Activated CD8-positive, alpha-beta T cell treated with anti-CD3 and anti-CD28 coated beads for 36 hours (primary cell): ENCODE measurements at regions not wholly inside any gene's neighbourhood (a gene's known extent, or its start where the extent isn't known, plus 50 kb on each side); places are given as distances from the start of the nearest gene placed in this dataset.

Source experiments
- ATAC-seq: fragments of 200-7000 bp; cut with Tn5 transposase; one replicate; pipeline ENCODE4 v1.10.0; 2021; ENCODE audit warnings: mild to moderate bottlenecking, moderate library complexity
- CTCF ChIA-PET: fragments of 350-600 bp; sonication (Branson Sonifier 250); formaldehyde crosslinking; loops from one replicate; lab custom pipeline; 2021; ENCODE audit warnings: antibody characterized with exemption; lab: Charles Lee
- POLR2A ChIA-PET: fragments of 350-600 bp; sonication (Branson Sonifier 250); formaldehyde crosslinking; loops from one replicate; lab custom pipeline; 2021; ENCODE audit warnings: antibody characterized with exemption; lab: Charles Lee
- DNase-seq: peaks from one replicate; pipeline ENCODE4 v3.0.0-alpha.2; 2020
- H3K27ac Mint-ChIP-seq: one replicate; pipeline ENCODE4 v1.8.0; 2021; ENCODE audit warnings: mild to moderate bottlenecking, mixed read lengths
- H3K27me3 Mint-ChIP-seq: one replicate; pipeline ENCODE4 v1.8.0; 2021; ENCODE audit warnings: mixed read lengths
- H3K36me3 Mint-ChIP-seq: one replicate; pipeline ENCODE4 v1.8.0; 2021; ENCODE audit warnings: low read depth, mixed read lengths
- H3K4me1 Mint-ChIP-seq: one replicate; pipeline ENCODE4 v1.8.0; 2021; ENCODE audit warnings: low read depth, mixed read lengths
- H3K4me3 Mint-ChIP-seq: one replicate; pipeline ENCODE4 v1.8.0; 2021; ENCODE audit warnings: mild to moderate bottlenecking, moderate library complexity, mixed read lengths
- H3K9me3 Mint-ChIP-seq: one replicate; pipeline ENCODE4 v1.8.0; 2021; ENCODE audit warnings: mixed read lengths
- intact Hi-C: fragments of 100-400 bp; cut with micrococcal nuclease; formaldehyde crosslinking; loops from one replicate; pipeline ENCODE4 v1.10.0; 2022
- TF ChIP-seq, protein P1 (sequence below): fragments of 200-600 bp; IDR thresholded peaks from one replicate; pipeline ENCODE4 v1.8.0; 2022; ENCODE audit warnings: antibody characterized with exemption, mild to moderate bottlenecking

DNA sequence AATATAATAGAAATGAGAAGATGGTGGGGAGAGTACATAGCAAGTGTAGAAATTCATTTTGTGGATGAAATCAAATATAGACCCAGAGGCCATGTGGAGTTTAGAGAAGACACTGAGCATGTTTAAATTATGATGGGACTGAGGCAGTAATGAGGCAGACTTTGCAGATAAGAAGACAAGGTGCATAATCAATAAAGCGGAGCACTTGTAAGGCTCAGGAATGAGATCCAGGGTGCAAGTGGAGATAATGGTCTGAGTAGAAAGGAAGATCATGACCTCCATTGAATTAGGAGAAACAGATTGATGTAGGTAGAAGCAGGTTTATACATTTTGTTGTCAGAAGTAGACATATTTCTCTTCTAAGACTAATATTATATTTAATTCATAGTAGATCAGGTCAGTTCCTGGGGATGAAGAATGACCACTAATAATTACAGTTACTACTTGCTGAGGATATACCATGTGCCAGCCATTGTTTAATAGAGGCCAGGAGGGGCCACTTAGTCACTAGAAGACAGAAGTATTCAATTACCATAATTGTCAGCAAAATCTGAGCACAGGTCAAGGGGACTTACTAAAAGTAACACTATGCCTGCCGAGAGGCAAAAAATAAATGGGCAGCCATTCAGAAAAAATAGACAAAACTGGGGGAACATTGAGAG is 479.8 kb downstream of the DNAH5 start:
- ATAC-seq, result no peak
- no peaks in the 10 kb centered on the region for H3K27me3 Mint-ChIP-seq
- no peak overlapping the region for H3K4me3 Mint-ChIP-seq
- H3K9me3 Mint-ChIP-seq, result peaks cover 3% of the 10 kb centered on the region
- no peak for DNase-seq
- intact Hi-C loops, result no loop called here
- TF ChIP-seq, protein P1, sequence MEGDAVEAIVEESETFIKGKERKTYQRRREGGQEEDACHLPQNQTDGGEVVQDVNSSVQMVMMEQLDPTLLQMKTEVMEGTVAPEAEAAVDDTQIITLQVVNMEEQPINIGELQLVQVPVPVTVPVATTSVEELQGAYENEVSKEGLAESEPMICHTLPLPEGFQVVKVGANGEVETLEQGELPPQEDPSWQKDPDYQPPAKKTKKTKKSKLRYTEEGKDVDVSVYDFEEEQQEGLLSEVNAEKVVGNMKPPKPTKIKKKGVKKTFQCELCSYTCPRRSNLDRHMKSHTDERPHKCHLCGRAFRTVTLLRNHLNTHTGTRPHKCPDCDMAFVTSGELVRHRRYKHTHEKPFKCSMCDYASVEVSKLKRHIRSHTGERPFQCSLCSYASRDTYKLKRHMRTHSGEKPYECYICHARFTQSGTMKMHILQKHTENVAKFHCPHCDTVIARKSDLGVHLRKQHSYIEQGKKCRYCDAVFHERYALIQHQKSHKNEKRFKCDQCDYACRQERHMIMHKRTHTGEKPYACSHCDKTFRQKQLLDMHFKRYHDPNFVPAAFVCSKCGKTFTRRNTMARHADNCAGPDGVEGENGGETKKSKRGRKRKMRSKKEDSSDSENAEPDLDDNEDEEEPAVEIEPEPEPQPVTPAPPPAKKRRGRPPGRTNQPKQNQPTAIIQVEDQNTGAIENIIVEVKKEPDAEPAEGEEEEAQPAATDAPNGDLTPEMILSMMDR, result no peak
- no peaks in the 10 kb centered on the region for H3K36me3 Mint-ChIP-seq
- ChIA-PET POLR2A (no interaction called here), CTCF (no interaction called here)
- H3K4me1 Mint-ChIP-seq, result no peaks in the 10 kb centered on the region
- H3K27ac Mint-ChIP-seq, result no peak overlapping the region

DNA sequence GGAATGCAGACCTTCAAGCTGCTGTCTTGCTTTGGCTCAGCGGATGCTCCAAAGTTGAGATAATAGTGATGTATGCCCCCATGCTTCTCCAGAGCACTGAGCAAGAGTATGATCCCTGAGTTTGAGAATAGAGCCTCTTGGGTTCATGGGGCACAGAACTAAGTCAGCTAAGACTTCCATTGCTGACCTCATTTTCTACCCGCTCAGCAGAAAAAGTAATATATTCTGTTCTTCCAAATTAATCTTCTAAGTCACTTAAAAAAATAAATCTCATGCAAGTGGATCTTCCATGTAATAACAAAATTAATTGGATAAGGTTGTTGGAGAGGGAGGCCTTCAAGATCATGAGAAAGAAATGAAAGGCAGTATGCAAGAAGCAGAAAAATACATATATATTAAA is 483.9 kb downstream of the DNAH5 start:
- H3K9me3 Mint-ChIP-seq, result no peaks in the 10 kb centered on the region
- H3K4me3 Mint-ChIP-seq, result no peak overlapping the region
- ChIA-PET CTCF (interaction anchor here (0.7 kb wide), 1 partner anchor 216 kb away, joined by 3 read pairs; no protein-coding TSS in a partner anchor), POLR2A (no interaction called here)
- H3K4me1 Mint-ChIP-seq, result no peaks in the 10 kb centered on the region
- DNase-seq (no peak), ATAC-seq (no peak)
- intact Hi-C loops, result no loop called here
- H3K36me3 Mint-ChIP-seq, result no peaks in the 10 kb centered on the region
- TF ChIP-seq, protein P1, result no peak
- no peak overlapping the region for H3K27ac Mint-ChIP-seq
- no peaks in the 10 kb centered on the region for H3K27me3 Mint-ChIP-seq

DNA sequence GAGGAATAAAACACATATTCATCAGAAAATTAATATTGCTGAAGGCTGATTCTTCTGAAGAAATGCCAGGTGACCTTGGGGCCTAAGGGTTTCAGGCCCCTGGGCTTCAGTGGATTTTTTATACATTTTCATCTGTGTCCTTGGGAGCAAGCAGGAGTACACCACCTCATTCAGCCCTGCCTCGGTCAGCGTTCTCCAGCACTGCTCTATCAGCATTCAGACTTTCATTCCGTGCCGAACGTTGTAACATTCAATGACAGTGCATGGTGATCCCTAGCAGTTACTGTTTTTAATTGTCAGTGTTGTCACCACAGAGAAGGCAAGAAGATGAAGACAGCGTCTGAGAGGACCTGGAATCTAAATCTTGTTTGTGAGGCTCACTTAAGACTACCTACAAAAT is 490.4 kb downstream of the DNAH5 start:
- ChIA-PET POLR2A (no interaction called here), CTCF (no interaction called here)
- no peak overlapping the region for H3K27ac Mint-ChIP-seq
- H3K4me1 Mint-ChIP-seq, result no peaks in the 10 kb centered on the region
- H3K9me3 Mint-ChIP-seq, result no peaks in the 10 kb centered on the region
- H3K4me3 Mint-ChIP-seq, result no peak overlapping the region
- intact Hi-C loops, result no loop called here
- no peaks in the 10 kb centered on the region for H3K36me3 Mint-ChIP-seq
- TF ChIP-seq, protein P1, result no peak
- DNase-seq (no peak), ATAC-seq (no peak)
- no peaks in the 10 kb centered on the region for H3K27me3 Mint-ChIP-seq

DNA sequence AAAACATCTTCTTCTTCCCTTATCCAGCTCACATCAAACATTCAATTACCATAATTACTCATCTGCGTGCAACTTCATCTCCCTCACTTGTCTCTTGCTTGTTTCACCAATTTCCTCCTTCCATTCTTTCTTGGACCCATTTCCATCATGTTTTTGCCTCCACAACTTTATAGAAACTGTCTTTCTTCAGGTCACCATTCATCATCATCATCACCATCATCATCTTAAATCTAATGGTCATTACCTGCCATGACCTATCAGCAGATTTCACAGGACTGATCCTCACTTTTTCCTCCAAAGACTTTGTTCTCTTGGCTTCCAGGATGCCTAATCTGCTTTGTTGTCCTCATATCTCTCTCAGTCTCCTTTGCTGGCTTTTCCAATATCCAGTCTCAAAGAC is 495.6 kb downstream of the DNAH5 start:
- POLR2A ChIA-PET, result no interaction called here
- ATAC-seq (no peak), DNase-seq (no peak)
- TF ChIP-seq, protein P1, result no peak
- CTCF ChIA-PET, result no interaction called here
- Mint-ChIP-seq H3K27ac (no peak overlapping the region), H3K4me3 (no peak overlapping the region), H3K36me3 (no peaks in the 10 kb centered on the region), H3K4me1 (no peaks in the 10 kb centered on the region), H3K27me3 (no peaks in the 10 kb centered on the region), H3K9me3 (no peaks in the 10 kb centered on the region)
- intact Hi-C loops, result no loop called here

DNA sequence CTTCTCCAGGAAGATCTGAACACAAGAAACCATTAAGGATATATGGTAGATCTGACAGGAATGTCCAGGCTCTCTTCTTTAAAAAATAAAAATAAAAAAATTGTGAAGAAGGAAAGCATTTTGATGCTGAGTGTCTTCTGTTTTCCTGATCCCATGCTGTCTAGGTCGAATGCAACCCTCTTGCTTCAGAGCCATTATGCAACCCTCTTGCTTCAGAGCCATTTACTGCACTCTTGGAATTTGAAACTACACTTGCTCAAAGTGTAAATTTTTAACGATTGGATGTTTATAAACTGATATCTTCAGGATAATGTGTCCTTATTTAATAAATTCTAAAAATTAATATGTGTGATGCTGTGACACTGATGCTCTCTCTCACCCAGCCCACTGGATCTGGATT is 505.1 kb downstream of the DNAH5 start:
- Mint-ChIP-seq H3K4me3 (no peak overlapping the region), H3K36me3 (no peaks in the 10 kb centered on the region), H3K9me3 (peaks cover 3% of the 10 kb centered on the region), H3K27ac (no peak overlapping the region), H3K27me3 (no peaks in the 10 kb centered on the region), H3K4me1 (no peaks in the 10 kb centered on the region)
- ChIA-PET POLR2A (no interaction called here), CTCF (no interaction called here)
- intact Hi-C loops, result no loop called here
- ATAC-seq (no peak), DNase-seq (no peak)
- TF ChIP-seq, protein P1, result no peak
